DMS 273 (cell line): ENCODE measurements at regions not wholly inside any gene's neighbourhood (a gene's known extent, or its start where the extent isn't known, plus 50 kb on each side); places are given as distances from the start of the nearest gene placed in this dataset.
A peak's percentile ranks its signal among the peaks of the same experiment; 100 is the strongest.
"Not testable (repeated sequence)": the region's sequence is repeated elsewhere in the genome, so short reads cannot be mapped to it uniquely, and the experiment has no call there.

Experiments used
- DNase-seq: peaks from one replicate; lab custom pipeline; 2025; ENCODE audit not compliant: unreplicated experiment; lab: John Stamatoyannopoulos, UW

DNA sequence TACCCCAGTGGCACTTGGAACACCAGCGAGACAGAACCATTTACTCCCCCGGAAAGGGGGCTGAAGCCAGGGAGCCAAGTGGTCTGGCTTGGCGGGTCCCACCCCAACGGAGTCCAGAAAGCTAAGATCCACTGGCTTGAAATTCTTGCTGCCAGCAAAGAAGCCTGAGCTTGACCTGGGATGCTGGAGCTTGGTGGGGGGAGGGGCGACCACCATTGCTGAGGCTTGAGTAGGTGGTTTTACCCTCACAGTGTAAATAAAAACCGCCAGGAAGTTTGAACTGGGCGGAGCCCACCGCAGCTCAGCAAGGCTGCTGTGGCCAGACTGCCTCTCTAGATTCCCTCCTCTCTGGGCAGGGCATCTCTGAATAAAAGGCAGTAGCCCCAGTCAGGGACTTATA is 62.8 kb downstream of the RPS24 start:
- not testable (repeated sequence) for DNase-seq

DNA sequence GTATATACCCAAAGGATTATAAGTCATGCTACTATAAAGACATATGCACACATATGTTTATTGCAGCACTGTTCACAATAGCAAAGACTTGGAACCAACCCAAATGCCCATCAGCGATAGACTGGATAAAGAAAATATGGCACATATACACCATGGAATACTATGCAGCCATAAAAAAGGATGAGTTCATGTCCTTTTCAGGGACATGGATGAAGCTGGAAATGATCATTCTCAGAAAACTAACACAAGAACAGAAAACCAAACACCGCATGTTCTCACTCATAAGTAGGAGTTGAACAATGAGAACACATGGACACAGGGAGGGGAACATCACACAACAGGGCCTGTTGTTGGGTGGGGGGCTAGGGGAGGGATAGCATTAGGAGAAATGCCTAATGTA is 68.9 kb downstream of the RPS24 start:
- not testable (repeated sequence) for DNase-seq

DNA sequence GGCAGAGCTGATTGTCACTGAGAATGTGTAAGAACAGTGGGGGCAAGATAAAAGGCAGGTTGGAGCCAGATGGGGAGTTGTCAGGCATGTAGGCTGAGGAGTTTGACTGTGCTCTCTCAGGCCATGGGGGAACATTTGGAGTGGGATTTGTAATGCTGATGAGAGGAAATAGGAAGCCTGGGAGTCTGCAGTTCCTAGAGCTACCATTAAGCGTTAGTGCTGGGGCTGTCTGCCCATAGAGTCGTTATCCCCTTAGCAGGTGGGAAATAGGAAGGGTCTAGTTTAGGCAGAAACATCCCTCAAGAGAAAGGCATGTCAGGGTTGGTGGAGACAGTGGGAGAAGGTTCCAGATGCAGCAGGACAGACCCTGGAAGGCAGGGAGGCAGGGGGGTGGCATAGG is 75.5 kb downstream of the RPS24 start:
- peak; percentile 30 for DNase-seq

DNA sequence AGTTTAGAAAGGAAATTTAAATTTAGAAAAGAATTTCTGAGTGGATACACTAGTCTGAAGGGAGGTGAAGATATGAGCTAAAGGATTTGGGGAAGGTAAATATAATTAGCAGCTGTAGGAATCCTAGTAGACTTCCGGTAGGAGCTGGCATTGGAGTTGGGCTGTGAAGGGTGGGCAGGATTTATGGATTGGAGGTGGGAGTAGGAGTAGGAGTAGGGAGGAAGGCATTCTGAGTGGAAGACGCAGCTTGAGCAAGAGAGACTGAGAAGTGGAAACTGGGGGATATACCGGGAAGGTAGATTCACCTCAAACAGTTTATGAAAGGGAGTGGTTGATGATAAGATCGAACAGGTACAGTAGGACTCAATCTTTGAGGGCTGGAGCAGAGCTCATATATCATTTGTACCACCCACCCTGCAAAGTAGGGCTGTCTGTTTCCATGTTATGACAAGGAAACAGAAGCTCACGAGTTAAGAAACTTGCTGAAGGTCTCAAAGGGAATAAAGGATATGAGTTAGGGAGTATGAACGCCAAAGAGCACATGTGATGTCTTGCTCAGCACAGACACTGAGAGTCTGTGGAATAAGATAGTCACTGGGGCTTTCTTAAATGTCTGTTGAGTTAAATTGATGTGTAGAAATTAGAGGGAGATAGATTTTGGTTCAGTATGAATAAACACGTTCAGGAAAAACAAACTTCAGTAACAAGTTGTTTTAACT is 81.6 kb downstream of the RPS24 start:
- DNase-seq: no peak

DNA sequence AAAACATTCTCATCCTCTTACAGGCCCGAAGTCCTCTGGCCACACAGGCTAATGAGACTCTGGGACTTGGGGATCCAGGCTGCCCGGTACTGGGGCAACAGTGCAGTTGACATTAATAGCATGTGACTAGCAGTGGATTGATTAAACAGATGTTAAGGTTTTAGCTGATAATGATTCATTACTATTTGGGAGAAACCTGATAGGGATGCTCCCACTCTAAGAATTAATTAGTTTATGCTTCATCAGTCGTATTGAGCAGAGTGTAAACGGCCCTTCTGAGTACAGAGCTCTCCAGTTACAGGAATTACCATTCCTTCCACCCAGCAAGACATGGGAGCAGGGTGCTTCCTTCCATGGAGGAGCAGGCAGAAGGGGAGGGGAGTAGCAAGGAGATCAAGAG is 82.7 kb downstream of the RPS24 start:
- DNase-seq: peak; percentile 34

DNA sequence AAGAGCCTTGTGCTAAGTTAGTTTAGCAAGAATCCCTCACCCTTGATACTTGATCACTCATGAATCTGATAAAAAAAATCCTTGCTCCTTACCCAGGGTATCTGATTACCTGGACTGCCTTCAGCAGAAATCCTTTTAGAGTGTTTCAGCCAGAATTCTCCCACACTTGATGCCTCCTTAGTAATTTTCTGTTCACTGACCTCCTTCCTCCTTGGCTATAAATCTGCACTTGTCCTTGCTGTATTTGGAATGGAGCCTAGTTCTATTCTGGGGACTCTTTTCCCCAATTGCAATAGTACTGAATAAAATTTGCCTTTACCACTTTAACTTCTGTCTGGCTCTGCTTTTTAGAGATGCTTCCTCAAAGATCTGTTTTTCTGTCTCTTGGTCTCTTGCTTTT is 84.9 kb downstream of the RPS24 start:
- peak; percentile 19 for DNase-seq

DNA sequence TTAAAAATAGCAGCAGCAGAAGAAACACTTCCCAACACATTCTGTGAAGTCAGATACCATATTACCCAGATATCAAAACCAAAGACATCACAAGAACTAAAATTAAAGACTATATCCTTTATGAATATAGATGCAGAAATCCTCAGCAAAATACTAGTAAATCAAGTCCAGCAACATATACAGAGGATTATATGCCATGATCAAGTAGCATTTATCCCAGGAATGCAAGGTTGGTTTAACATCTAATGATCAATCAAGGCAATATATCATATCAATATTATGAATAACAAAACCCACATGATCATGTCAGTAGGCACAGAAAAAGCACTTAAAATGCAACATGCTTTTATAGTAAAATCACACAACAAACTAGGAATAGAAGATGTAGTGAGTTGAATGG is 88.1 kb downstream of the RPS24 start:
- DNase-seq: no peak

DNA sequence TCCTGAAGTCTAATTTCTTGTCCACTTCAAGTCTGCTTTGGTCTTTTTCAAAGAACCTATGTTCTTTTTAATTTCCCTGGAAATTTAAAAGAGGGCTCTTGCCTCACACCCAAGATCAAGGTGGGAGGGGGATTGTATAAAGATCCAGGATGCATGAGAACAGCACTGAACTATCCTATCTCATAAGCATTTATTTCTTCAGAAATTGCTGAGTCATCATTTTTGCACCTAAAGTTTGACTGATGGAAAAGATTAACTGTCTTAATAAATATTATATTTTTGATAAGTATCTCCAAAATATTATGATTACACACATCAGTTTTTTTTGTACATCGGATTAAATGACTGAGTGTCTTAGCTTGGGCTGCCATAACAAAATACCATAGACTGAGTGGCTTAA is 90.5 kb downstream of the RPS24 start:
- no peak for DNase-seq

DNA sequence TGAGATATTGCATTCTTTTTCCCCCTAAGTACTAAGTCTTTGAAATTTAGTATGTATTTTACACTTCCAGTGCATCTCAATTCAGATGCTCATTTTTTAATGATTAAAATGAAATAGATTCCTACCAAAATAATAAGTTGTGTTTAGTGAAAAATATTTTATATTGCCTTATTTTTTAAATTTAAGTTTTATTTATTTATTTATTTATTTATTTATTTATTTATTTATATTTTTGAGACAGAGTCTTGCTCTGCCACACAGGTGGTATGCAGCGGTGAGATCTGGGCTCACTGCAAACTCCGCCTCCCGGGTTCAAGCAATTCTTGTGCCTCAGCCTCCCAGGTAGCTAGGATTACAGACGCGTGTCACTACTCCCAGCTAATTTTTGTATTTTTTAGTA is 95.5 kb downstream of the RPS24 start:
- no peak for DNase-seq

DNA sequence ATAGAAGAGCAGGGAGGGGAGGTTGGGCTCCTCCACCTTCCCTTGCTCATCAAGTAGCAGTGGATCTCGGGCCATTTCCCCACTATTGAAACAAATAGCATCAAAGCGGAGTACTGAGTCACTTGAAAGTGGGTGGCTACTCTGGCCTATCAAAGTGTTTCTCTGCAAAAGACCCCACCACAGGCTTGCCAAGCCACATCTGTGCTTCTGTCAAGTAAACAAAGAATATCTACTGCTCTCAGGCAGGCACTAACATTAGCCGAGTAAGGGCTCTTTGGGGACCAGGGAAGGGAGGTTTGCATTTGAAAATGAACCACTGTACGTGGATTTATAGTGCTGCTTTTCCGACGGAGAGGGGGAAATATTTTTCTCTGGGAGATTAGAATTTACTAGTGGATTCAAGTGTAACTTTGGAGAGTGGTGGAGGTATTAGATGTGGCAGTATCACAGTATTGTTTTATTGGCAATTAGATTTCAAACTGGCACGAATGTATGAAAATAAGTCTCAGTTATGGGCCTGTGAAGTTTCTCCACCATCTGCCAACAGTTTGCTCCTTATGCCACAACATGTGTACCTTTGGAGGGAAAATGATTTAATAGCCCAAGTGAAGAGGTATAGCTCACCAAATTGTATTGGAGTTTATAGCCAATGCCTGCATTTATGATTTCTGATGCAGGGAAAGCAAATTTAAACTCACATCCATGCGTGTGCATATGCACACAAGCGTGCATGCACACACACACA is 97.5 kb downstream of the RPS24 start:
- DNase-seq: peak; percentile 87

DNA sequence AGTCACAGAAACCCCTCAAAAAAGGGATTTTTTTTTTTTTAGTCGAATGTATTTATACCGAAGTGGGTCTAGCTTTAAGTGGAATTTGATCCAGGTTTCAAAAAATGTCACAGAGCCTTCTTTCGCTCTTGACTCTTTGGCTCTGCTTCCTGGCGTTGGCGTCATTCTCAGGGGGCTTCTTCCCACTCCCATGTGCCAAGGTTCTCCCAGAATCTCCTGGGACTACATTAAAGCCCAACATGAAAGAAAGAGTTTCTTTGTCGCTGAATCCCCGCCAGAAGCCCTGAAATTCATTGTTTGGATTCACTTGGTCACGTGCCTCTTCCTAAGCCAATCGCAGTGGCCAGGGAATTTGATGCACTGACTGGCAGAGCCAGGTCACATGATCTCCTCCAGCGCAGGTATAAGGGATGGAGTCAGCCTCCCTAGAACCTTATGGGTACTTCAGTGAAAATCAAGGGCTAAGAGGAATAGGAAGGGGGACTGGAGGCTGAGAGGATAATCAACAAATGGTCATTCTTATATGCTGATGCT is 101.2 kb downstream of the RPS24 start:
- DNase-seq: no peak

DNA sequence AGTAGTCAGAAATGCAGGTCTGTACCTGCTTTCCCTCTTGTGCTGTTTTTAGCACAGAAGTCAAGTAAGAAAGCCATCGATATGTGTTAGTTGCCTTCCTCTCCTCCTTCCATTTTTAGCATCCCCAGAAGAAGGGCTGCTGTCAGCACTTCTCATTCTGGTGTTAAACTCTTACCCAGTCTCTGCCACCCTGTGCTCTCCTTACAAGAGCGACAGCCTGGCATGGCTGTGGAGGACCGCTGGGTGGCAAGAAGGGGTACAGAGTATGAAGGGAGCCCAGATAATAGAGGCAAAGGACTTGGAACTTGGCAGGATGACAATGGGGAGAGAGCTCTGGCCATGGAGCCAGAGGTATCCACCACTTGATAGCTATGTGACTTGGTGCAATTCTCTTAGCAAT is 103.5 kb downstream of the RPS24 start:
- no peak for DNase-seq

DNA sequence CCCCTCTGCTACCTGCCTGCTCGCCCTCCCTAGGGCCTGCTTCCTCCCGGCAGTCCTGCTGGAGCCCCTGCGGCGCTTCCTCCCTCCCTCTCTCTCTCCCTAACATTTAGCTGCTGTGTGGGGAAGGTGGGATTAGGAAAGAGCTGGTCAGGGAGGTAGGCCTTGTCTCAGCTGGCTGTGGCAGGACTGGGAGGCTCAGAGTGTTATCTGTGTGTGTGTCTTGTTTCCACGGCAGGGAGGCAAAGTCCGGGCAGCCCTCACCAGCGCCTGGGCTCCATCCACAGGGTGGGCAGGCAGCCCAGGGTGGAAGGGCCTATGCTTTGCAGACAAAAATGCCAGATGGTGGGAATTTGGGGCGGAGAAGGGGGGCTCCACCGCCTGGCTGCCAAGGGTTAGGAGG is 105.7 kb downstream of the RPS24 start:
- DNase-seq: peak; percentile 93

DNA sequence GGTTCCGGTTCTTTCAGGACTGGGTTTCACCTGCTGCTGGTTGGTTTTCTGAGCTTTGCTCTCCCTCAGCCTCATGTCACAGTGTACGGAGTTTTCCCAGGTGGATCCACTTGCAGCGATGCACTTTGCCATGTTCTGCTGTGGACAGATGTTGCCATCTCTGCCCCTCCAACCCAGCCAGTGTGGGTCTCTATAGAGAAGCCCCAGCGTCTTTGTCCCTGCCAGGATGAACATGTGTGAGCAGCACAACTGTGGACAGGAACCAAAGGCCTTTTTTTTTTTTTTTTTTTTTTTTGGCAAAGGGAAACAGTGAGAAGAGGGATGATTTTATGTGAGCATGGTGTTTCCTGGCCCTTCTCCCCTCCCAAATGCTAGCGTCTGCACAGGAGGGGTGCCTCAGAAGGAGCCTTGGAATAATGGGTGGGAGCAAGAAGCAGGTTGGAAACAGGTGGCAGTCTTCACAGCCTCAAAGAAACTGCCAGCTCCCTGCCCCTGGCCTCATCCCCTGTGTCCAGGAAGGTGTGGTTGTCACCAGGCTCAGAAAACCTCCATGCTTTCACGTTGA is 106.5 kb downstream of the RPS24 start:
- peak; percentile 86 for DNase-seq

DNA sequence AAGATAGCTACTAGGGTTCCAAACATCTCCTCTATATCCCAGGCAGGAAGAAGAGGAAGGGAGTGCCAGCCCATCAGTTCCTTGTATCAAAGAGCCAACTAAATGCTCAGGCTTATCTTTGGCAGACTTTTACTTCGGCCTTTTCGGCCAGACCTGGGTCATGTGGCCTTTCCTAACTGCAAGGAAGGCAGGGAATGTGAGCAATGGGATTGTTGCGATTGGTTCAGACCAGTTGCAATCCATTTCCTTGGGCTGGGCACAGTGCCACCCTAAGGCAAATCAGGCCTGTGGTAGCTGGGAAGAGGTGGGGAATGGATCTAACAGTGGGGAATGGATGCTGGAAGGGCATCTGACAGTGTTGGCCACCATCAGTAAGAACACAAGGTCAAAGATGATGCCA is 109.9 kb downstream of the RPS24 start:
- peak; percentile 20 for DNase-seq

DNA sequence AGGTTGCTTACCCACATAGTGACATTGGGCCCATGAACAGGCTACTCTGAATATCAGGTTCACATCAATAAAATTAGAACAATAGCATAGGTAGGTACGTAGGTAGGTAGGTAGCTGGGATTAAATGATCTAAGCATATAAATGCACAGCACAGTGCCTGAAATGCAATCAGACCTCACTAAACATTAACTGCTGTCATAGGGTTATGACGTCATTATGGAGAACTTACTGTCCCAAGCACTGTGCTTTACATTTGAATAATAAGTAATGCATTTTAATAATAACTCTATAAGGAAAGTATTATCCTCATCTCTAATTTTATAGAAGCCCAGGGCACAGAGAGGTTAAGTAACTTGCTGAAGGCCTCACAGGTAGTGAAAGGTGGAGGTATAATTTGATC is 112.5 kb downstream of the RPS24 start:
- no peak for DNase-seq

DNA sequence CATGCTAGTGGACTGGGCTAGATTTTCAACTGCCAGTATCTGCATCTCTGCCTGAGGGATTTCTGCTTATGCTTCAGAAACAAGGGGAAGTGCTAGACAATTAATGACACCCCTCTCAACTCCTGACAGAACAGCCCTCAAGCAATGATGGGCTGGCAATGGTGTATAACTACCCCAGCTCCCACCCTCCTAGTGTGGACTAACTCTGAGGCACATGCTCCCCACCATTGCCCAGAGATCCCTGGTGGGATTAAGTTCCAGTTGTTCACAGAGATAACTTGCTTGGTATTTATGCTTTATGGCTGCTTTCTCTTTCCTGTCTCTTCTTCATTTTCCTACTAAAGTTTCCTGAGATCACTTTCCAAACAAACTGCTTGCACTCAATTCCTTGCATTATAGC is 113.5 kb downstream of the RPS24 start:
- DNase-seq: no peak

DNA sequence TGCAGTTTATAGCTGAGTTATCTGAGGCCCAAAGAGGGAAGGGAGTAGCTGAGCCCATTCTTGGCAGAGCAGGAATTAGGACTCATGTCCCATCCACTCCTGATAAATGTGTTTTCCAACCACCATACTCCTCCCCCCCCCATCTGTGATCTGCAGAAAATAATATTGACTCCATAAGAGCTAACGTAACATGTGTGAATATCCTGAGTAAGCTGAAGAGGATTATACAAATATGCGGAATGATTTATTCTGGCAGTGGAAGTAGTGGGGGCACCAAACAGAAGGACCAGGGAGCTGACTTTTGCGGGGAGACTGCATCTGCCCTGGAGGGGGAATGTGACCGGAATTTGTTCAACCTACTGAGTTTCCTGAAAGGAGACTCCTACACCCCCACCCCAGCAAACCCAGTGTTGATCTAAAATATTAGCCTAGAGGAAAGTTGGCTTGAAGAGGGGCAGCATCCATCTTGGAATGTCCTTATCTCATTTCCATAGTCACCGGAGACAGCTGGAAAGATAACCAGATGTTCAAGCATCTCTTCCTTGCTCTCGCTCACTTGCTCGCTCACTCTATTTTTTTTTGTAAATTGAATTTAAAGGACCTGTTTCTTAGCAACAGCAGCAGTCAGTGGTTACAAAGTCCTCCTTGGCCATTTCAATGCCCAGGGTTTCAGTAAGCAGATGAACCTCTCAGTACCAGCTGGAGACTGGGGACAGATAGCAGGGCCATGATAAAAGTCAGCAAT is 114.7 kb downstream of the RPS24 start:
- peak; percentile 38 for DNase-seq

DNA sequence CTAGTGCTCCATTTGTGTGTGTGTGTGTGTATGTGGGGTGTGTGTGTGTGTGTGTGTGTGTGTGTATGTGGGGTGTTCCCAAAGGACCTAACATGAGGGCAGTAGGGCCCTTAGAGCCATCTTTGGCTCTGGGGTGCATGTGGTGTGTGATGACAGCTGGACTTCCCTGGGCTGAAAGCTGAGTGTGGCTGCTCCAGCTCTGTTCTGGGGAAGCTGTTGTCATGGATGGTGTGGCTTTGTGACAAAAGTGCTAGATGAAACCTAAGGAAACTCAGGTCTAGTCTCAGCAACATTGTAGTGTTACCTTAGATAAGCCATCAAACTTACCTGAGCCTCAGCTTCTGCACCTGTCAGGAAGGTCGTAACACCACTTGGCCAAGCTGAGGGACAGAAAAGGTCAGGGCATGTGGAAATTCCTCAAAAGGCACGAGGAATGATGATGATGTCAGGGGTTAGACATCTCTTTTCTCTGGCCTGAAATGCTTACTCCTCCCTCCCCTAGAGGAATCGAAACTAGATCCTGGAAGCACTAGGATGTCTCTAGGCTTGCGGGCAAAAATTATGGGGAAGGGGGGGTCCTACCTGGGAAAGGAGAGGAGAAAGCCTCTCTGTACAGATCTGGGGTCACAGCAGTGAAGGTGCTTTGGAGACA is 115.4 kb downstream of the RPS24 start:
- no peak for DNase-seq

DNA sequence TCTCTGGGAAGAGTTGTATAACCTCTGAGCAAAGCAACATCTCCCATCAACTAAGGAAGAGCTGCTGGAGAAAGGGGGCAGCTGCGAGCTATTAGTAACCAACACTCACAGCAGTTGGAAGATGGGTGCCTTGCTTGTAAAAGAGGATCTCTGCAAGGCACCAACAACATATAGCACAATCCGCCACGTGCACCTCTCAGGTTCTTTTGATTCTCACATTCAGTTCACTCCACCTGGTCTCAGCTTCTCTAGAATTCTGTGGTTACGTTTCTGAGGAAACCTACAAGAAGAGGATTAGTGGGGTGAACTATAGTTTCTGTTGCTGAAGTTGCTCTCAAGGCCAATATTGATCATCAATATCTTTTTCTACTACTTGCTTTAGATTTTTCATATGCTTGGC is 117.1 kb downstream of the RPS24 start:
- DNase-seq: no peak

DNA sequence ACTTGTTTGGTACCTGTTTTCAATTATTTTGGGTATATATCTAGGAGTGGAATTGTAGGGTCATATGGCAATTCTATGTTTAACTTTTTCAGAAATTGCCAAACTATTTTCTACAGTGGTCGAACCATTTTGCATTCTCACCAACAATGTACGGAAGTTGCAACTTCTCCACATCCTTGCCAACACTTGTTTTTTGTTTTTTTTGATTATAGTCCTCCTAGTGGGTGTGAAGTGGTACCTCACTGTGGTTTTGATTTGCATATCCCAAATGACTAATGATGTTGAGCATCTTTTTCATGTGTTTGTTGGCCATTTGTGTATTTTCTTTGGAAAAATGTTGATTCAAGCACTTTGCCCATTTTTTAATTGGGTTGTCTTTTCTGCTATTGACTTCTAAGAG is 122.1 kb downstream of the RPS24 start:
- peak; percentile 10 for DNase-seq
